NT2/D1 (cell line): ENCODE measurements at regions not wholly inside any gene's neighbourhood (a gene's known extent, or its start where the extent isn't known, plus 50 kb on each side); places are given as distances from the start of the nearest gene placed in this dataset.

Source experiments
- SUZ12 ChIP-seq: IDR thresholded peaks from 2 replicates; pipeline ENCODE4 v1.6.1; 2011; ENCODE audit not compliant: insufficient read length, insufficient read depth; ENCODE audit errors: extremely low read depth
- YY1 ChIP-seq: IDR thresholded peaks from 2 replicates; pipeline ENCODE4 v1.6.1; 2011; ENCODE audit not compliant: insufficient read length, insufficient read depth
- ZNF274 ChIP-seq: IDR thresholded peaks from 2 replicates; pipeline ENCODE4 v1.6.1; 2011; ENCODE audit warnings: mild to moderate bottlenecking, low read depth, low read length

DNA sequence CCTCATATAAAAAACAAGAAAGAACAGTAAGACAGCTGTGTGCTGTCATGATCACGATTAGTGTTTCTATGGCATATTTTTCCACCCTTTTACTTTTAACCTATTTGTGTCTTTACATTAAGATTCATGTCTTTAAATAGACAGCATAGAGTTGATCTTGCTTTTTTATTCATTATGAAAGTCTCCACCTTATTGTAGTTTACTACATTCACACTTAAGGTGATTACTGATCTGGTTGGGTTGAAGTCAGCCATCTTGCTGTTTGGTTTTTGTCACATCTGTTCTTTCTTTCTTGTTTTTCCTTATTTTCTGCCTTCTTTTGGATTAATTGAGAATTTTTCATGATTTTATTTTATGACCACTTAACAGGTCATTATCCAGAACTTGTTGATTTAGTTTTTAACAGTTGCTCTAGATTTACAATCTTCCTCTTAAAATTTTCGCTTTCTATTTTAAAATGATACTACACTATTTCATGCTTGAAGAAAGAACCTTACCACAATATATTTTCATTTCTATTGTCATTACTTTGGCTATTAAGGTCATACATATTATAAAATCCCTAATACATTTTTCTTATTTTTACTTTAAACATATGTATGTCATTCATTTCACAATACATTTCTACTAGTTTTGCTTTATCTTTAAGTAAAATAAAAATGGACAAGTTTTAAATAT, 292.5 kb downstream of the SH3GL2 start:
- TF ChIP-seq ZNF274 = no peak
- TF ChIP-seq SUZ12 = no peak
- TF ChIP-seq YY1 = no peak
